IPS-15b (cell line): ENCODE measurements at regions not wholly inside any gene's neighbourhood (a gene's known extent, or its start where the extent isn't known, plus 50 kb on each side); places are given as distances from the start of the nearest gene placed in this dataset.
"Not testable (repeated sequence)": the region's sequence is repeated elsewhere in the genome, so short reads cannot be mapped to it uniquely, and the experiment has no call there.

Experiments
- H3K27me3 ChIP-seq: one replicate; pipeline ENCODE4 v1.6.1; 2013; ENCODE audit warnings: low read length; ENCODE audit not compliant: control insufficient read depth, insufficient read depth
- H3K36me3 ChIP-seq: one replicate; pipeline ENCODE4 v1.6.1; 2013; ENCODE audit warnings: low read length; ENCODE audit not compliant: control insufficient read depth, insufficient read depth
- H3K4me1 ChIP-seq: one replicate; pipeline ENCODE4 v1.6.1; 2013; ENCODE audit warnings: mild to moderate bottlenecking, low read length; ENCODE audit not compliant: control insufficient read depth, insufficient read depth
- H3K4me3 ChIP-seq: one replicate; pipeline ENCODE4 v1.5.1; 2013; ENCODE audit warnings: low read depth, low read length
- H3K9ac ChIP-seq: one replicate; pipeline ENCODE4 v1.6.1; 2013; ENCODE audit warnings: low read depth, mild to moderate bottlenecking, low read length
- H3K9me3 ChIP-seq: one replicate; pipeline ENCODE4 v1.6.1; 2013; ENCODE audit warnings: mild to moderate bottlenecking, low read length; ENCODE audit not compliant: control insufficient read depth, insufficient read depth

- Histone ChIP-seq H3K4me1 (no peaks in the 10 kb centered on the region), H3K36me3 (no peaks in the 10 kb centered on the region), H3K9ac (no peak overlapping the region), H3K4me3 (no peak overlapping the region), H3K27me3 (no peaks in the 10 kb centered on the region), H3K9me3 (no peaks in the 10 kb centered on the region)
Observed at GRCh38 chr15:26214290-26214689, 351.2 kb upstream of the ATP10A start.

DNA sequence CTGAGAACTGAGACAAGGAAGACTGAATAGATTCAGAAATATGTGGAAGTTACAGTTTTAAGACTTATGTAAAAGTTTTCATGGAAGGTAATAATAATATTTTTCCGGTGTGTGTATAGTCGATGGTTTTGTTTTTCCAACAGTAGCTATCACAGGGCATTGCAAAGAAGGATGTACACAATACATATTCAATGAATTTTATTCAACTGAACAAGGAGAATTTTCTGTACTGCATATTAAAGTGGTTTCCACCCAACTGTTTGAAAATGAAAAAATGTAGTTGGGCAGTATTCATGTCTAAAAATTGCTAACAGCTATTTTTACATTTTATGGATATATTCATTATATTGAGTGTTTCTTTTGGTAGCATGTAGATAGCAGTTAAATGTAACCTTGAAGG is 350.3 kb upstream of the ATP10A start:
- Histone ChIP-seq H3K27me3 (no peaks in the 10 kb centered on the region), H3K4me3 (no peak overlapping the region), H3K9ac (no peak overlapping the region), H3K4me1 (no peaks in the 10 kb centered on the region), H3K36me3 (no peaks in the 10 kb centered on the region), H3K9me3 (no peaks in the 10 kb centered on the region)

GRCh38 chr15:26212109-26212508 is 349.0 kb upstream of the ATP10A start:
- no peaks in the 10 kb centered on the region for H3K4me1 ChIP-seq
- H3K9ac ChIP-seq = no peak overlapping the region
- no peaks in the 10 kb centered on the region for H3K27me3 ChIP-seq
- H3K9me3 ChIP-seq = no peaks in the 10 kb centered on the region
- H3K36me3 ChIP-seq = no peaks in the 10 kb centered on the region
- no peak overlapping the region for H3K4me3 ChIP-seq

GRCh38 chr15:26210980-26211379 is 347.9 kb upstream of the ATP10A start:
- Histone ChIP-seq H3K36me3 (no peaks in the 10 kb centered on the region), H3K4me1 (no peaks in the 10 kb centered on the region), H3K27me3 (no peaks in the 10 kb centered on the region), H3K9ac (no peak overlapping the region), H3K9me3 (no peaks in the 10 kb centered on the region), H3K4me3 (no peak overlapping the region)

GRCh38 chr15:26201177-26201858 is 338.2 kb upstream of the ATP10A start:
- Histone ChIP-seq H3K27me3 (no peaks in the 10 kb centered on the region), H3K4me3 (no peak overlapping the region), H3K4me1 (peaks cover 17% of the 10 kb centered on the region), H3K9ac (no peak overlapping the region), H3K9me3 (no peaks in the 10 kb centered on the region), H3K36me3 (no peaks in the 10 kb centered on the region)

GRCh38 chr15:26200427-26200826 is 337.3 kb upstream of the ATP10A start:
- Histone ChIP-seq H3K4me1 (peaks cover 17% of the 10 kb centered on the region), H3K36me3 (no peaks in the 10 kb centered on the region), H3K27me3 (no peaks in the 10 kb centered on the region), H3K9ac (no peak overlapping the region), H3K9me3 (no peaks in the 10 kb centered on the region), H3K4me3 (no peak overlapping the region)

GRCh38 chr15:26197719-26198118 is 334.6 kb upstream of the ATP10A start:
- Histone ChIP-seq H3K4me3 (no peak overlapping the region), H3K4me1 (peaks cover 17% of the 10 kb centered on the region), H3K36me3 (no peaks in the 10 kb centered on the region), H3K9ac (no peak overlapping the region), H3K9me3 (no peaks in the 10 kb centered on the region), H3K27me3 (no peaks in the 10 kb centered on the region)

DNA sequence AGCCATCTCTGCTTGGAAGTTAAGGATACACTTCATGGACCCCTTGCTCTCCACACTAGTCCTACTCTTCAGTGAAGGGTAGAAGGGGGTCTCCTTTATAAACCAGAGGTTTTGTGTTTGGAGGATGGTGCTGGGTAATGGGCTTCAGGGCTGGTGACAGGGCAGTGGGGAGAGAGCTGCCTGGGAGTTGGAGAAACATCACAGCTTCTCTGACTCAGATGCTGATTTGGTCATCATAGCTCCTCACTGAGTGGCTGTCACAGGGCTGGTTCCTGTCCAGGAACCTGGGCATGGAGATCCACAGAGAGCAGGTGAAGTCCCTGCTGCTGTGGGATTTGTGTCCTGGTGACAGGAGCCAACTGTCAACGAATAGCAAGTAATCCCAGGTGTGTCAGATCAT is 333.9 kb upstream of the ATP10A start:
- Histone ChIP-seq H3K4me1 (peaks cover 19% of the 10 kb centered on the region), H3K36me3 (no peaks in the 10 kb centered on the region)

DNA sequence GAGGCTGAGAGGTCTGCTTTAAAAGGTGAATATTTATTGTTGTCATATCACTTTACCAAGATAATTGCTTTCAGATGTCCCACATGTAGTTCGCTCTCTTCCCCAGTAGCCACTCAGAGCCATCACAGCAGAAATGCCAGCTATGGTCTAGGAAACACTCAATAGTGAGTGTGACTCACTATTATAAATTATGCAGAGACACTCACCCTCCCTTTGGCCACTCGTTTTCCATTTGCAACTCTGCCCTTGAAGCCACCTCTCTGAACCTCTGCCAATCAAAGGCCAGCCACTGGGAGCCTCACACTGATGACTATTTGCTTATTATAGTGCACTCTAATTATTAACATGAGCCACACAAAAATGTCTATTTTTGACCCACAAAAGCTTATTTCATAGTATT is 328.1 kb upstream of the ATP10A start:
- Histone ChIP-seq H3K9ac (no peak overlapping the region), H3K9me3 (no peaks in the 10 kb centered on the region), H3K4me1 (peaks cover 3% of the 10 kb centered on the region), H3K4me3 (no peak overlapping the region), H3K36me3 (no peaks in the 10 kb centered on the region), H3K27me3 (no peaks in the 10 kb centered on the region)

More for the DNA sequence above, 333.9 kb upstream of the ATP10A start:
- Histone ChIP-seq H3K9ac (no peak overlapping the region), H3K9me3 (no peaks in the 10 kb centered on the region), H3K27me3 (no peaks in the 10 kb centered on the region), H3K4me3 (no peak overlapping the region)

DNA sequence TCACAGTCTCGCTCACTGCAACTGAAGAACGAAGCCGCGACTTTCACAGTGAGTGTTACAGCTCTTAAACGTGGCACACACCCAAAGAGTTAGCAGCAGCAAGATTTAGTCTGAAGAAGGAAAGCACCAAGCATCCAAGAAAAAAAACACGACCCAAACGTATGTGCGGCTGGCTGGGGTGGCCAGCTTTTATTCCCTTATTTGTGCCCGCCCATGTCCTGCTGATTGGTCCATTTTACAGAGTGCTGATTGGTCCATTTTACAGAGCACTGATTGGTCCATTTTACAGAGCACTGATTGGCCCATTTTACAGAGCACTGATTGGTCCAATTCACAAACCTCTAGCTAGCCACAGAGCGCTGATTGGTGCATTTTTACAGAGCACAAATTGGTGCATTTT is 323.0 kb upstream of the ATP10A start:
- not testable (repeated sequence) for H3K9me3 ChIP-seq, H3K36me3 ChIP-seq, H3K4me3 ChIP-seq, H3K9ac ChIP-seq, H3K4me1 ChIP-seq, H3K27me3 ChIP-seq

DNA sequence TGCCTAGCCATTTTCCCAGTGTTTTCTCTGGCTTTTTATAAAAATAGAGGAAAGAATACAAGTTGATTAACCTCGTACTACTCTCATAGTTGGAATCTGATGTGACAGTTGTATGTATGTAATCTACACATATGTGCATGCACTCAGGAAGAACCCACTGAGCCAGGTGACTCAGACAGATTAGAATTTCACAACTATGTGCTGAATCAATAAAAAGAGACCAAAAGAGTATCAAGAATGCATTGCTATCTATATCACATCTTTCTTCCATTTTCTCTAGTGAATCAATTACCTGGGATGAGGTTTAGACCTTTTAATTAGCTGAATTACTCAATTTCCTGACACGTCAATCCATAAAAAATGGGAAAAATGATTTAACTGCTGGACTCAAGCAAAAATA is 319.3 kb upstream of the ATP10A start:
- no peaks in the 10 kb centered on the region for H3K27me3 ChIP-seq
- no peaks in the 10 kb centered on the region for H3K4me1 ChIP-seq
- H3K36me3 ChIP-seq = no peaks in the 10 kb centered on the region
- no peaks in the 10 kb centered on the region for H3K9me3 ChIP-seq
- no peak overlapping the region for H3K9ac ChIP-seq
- H3K4me3 ChIP-seq = no peak overlapping the region

DNA sequence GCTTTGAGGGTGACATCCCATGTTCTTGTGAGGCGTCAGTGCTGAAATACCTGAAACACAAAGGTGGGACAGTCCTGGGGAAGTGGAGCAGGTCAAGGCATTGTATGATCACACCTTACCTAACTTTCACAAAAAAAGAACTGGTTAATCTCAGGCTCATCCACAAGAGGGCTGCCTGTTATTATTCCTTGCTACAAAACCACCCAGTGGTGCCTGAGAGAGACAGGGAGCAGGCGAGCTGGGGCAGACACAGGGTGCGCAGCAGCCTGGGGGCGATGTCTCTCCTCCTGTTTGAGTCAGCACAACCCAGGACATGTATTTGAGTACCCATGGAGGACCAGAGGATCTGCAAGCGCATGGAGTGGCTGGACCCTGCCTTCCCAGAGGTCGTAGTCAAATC is 316.8 kb upstream of the ATP10A start:
- Histone ChIP-seq H3K4me3 (no peak overlapping the region), H3K9ac (no peak overlapping the region), H3K27me3 (no peaks in the 10 kb centered on the region), H3K9me3 (no peaks in the 10 kb centered on the region), H3K36me3 (no peaks in the 10 kb centered on the region), H3K4me1 (no peaks in the 10 kb centered on the region)
